DMS53 (cell line): ENCODE measurements at regions not wholly inside any gene's neighbourhood (a gene's known extent, or its start where the extent isn't known, plus 50 kb on each side); places are given as distances from the start of the nearest gene placed in this dataset.
A peak's percentile ranks its signal among the peaks of the same experiment; 100 is the strongest.

Experiments
- DNase-seq: peaks from one replicate; lab custom pipeline; 2025; lab: John Stamatoyannopoulos, UW

GRCh38 chr4:46594661-46595060, 204.7 kb upstream of the GABRA2 start:
- peak; percentile 91 for DNase-seq

- DNase-seq, result peak; percentile 64
These were observed 196.6 kb upstream of the GABRA2 start for GRCh38 chr4:46586566-46586965.

GRCh38 chr4:46581677-46582076, 191.7 kb upstream of the GABRA2 start:
- no peak for DNase-seq

- no peak for DNase-seq
These were observed 165.0 kb upstream of the GABRA2 start for GRCh38 chr4:46554760-46555465.

- DNase-seq, result no peak
These were observed 160.5 kb upstream of the GABRA2 start for GRCh38 chr4:46550471-46550870.

GRCh38 chr4:46549125-46549524, 159.2 kb upstream of the GABRA2 start:
- no peak for DNase-seq

GRCh38 chr4:46524751-46525150, 134.8 kb upstream of the GABRA2 start:
- DNase-seq, result no peak

GRCh38 chr4:46520361-46520760, 130.4 kb upstream of the GABRA2 start:
- no peak for DNase-seq

GRCh38 chr4:46515940-46516339, 126.0 kb upstream of the GABRA2 start:
- DNase-seq, result peak; percentile 22

- DNase-seq, result peak; percentile 63
These were observed 118.3 kb upstream of the GABRA2 start for GRCh38 chr4:46508216-46508615.

- no peak for DNase-seq
These were observed 116.9 kb upstream of the GABRA2 start for GRCh38 chr4:46506876-46507275.

- DNase-seq, result no peak
These were observed 115.2 kb upstream of the GABRA2 start for GRCh38 chr4:46505131-46505530.

GRCh38 chr4:46503739-46504138, 113.8 kb upstream of the GABRA2 start:
- DNase-seq, result no peak

GRCh38 chr4:46492394-46492793, 102.5 kb upstream of the GABRA2 start:
- no peak for DNase-seq

GRCh38 chr4:46491455-46491854, 101.5 kb upstream of the GABRA2 start:
- DNase-seq, result no peak

- no peak for DNase-seq
These were observed 95.0 kb upstream of the GABRA2 start for GRCh38 chr4:46484881-46485280.

GRCh38 chr4:46462733-46463132, 72.8 kb upstream of the GABRA2 start:
- DNase-seq, result no peak

GRCh38 chr4:46459308-46459707, 69.4 kb upstream of the GABRA2 start:
- no peak for DNase-seq

GRCh38 chr4:46450556-46450955, 60.6 kb upstream of the GABRA2 start:
- no peak for DNase-seq

- DNase-seq, result peak; percentile 93
These were observed 55.9 kb upstream of the GABRA2 start for GRCh38 chr4:46445710-46446314.

GRCh38 chr4:46444318-46445000, 54.5 kb upstream of the GABRA2 start:
- peak; percentile 52 for DNase-seq

- peak; percentile 90 for DNase-seq
These were observed 53.0 kb upstream of the GABRA2 start for GRCh38 chr4:46442963-46443362.

- DNase-seq, result no peak
These were observed 51.4 kb upstream of the GABRA2 start for GRCh38 chr4:46441136-46441859.
